ENCODE measurements at regions not wholly inside any gene's neighbourhood (a gene's known extent, or its start where the extent isn't known, plus 50 kb on each side); places are given as distances from the start of the nearest gene placed in this dataset.

GRCh38 chr4:98816816-98817215, 112.1 kb downstream of the EIF4E start:
- TF ChIP-seq, protein P1, sequence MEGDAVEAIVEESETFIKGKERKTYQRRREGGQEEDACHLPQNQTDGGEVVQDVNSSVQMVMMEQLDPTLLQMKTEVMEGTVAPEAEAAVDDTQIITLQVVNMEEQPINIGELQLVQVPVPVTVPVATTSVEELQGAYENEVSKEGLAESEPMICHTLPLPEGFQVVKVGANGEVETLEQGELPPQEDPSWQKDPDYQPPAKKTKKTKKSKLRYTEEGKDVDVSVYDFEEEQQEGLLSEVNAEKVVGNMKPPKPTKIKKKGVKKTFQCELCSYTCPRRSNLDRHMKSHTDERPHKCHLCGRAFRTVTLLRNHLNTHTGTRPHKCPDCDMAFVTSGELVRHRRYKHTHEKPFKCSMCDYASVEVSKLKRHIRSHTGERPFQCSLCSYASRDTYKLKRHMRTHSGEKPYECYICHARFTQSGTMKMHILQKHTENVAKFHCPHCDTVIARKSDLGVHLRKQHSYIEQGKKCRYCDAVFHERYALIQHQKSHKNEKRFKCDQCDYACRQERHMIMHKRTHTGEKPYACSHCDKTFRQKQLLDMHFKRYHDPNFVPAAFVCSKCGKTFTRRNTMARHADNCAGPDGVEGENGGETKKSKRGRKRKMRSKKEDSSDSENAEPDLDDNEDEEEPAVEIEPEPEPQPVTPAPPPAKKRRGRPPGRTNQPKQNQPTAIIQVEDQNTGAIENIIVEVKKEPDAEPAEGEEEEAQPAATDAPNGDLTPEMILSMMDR (IDR thresholded peaks at IDR 0.05) = no peak
- no peak for TF ChIP-seq EZH2phosphoT487 (IDR thresholded peaks at IDR 0.05)
